ENCODE measurements at regions not wholly inside any gene's neighbourhood (a gene's known extent, or its start where the extent isn't known, plus 50 kb on each side); places are given as distances from the start of the nearest gene placed in this dataset.

DNA sequence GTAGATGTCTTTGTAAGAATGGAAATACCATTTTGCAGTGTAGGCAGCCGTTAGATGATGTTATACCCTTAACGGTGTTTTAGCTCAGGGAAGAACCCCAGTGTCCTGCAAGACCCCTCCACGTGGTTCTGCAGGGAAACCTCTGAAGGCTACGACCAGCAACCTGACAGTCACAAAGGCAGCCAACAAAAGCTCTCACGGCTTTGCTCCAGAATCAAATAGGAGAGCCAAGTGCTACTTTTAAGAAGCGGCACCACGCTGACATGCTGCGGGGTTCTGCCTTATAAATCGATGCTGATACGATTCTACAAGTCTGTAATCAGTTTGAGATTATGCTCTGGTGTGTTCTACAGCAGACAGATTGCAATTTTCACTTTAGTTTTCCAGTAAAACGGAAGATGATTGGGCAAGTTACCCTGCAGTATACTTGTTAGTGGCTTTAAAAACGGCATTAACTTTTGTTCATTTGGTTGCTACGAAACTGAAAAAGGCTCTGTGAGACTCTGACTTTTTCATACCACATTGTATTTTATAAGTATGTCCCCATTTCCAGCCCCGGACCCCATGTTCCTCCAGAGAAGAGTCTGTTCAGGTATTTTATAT, 312.9 kb downstream of the SAMD5 start:
- H3K27ac ChIP-seq (ENCODE audit: low read depth, low read length), result peak overlapping the region; percentile 1
- no peak overlapping the region for H3K4me3 ChIP-seq (ENCODE audit: low read length)
- H3K4me3 Mint-ChIP-seq, result no peak overlapping the region
- TF ChIP-seq, protein P1, sequence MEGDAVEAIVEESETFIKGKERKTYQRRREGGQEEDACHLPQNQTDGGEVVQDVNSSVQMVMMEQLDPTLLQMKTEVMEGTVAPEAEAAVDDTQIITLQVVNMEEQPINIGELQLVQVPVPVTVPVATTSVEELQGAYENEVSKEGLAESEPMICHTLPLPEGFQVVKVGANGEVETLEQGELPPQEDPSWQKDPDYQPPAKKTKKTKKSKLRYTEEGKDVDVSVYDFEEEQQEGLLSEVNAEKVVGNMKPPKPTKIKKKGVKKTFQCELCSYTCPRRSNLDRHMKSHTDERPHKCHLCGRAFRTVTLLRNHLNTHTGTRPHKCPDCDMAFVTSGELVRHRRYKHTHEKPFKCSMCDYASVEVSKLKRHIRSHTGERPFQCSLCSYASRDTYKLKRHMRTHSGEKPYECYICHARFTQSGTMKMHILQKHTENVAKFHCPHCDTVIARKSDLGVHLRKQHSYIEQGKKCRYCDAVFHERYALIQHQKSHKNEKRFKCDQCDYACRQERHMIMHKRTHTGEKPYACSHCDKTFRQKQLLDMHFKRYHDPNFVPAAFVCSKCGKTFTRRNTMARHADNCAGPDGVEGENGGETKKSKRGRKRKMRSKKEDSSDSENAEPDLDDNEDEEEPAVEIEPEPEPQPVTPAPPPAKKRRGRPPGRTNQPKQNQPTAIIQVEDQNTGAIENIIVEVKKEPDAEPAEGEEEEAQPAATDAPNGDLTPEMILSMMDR (conservative IDR thresholded peaks at IDR 0.05), result no peak
- no peaks in the 10 kb centered on the region for H3K27me3 Mint-ChIP-seq (ENCODE audit: insufficient read depth)
- no peaks in the 10 kb centered on the region for H3K4me1 Mint-ChIP-seq
- 76 to 83% methylated on average over 10 to 14 of the region's 14 CpGs for WGBS, 2 experiments (ENCODE audit: insufficient coverage in 1 of 2, insufficient read length in 1 of 2)
- no peaks in the 10 kb centered on the region for H3K36me3 ChIP-seq (ENCODE audit: control insufficient read depth, insufficient read depth, low read length)
- H3K9ac ChIP-seq (ENCODE audit: extremely low read depth, low read length, poor library complexity, severe bottlenecking), result no peak overlapping the region
- H3K9me3 Mint-ChIP-seq, result peaks cover 3% of the 10 kb centered on the region
- H3K27ac Mint-ChIP-seq, result no peak overlapping the region
- no peaks in the 10 kb centered on the region for H3K4me1 ChIP-seq (ENCODE audit: control insufficient read depth, insufficient read depth, low read length)
- no peaks in the 10 kb centered on the region for H3K27me3 ChIP-seq (ENCODE audit: control insufficient read depth, insufficient read depth, low read length, poor library complexity, severe bottlenecking)
- no peaks in the 10 kb centered on the region for H3K9me3 ChIP-seq (ENCODE audit: control insufficient read depth, low read length)
- no peaks in the 10 kb centered on the region for H3K36me3 Mint-ChIP-seq (ENCODE audit: low read depth)
- no peak for DNase-seq

GRCh38 chr6:147823936-147824335, 315.4 kb downstream of the SAMD5 start:
- Histone ChIP-seq H3K27me3 (ENCODE audit: control insufficient read depth, insufficient read depth, low read length, poor library complexity, severe bottlenecking) (no peaks in the 10 kb centered on the region), H3K9ac (ENCODE audit: extremely low read depth, low read length, poor library complexity, severe bottlenecking) (no peak overlapping the region), H3K4me1 (ENCODE audit: control insufficient read depth, insufficient read depth, low read length) (no peaks in the 10 kb centered on the region), H3K27ac (ENCODE audit: low read depth, low read length) (no peak overlapping the region), H3K36me3 (ENCODE audit: control insufficient read depth, insufficient read depth, low read length) (no peaks in the 10 kb centered on the region), H3K4me3 (ENCODE audit: low read length) (no peak overlapping the region), H3K9me3 (ENCODE audit: control insufficient read depth, low read length) (no peaks in the 10 kb centered on the region)
- H3K4me1 Mint-ChIP-seq, result no peaks in the 10 kb centered on the region
- 80 to 100% methylated on average over 2 of the region's 2 CpGs for WGBS, 2 experiments (ENCODE audit: insufficient coverage in 1 of 2, insufficient read length in 1 of 2)
- TF ChIP-seq, protein P1 (conservative IDR thresholded peaks at IDR 0.05), result no peak
- H3K9me3 Mint-ChIP-seq, result peaks cover 3% of the 10 kb centered on the region
- H3K36me3 Mint-ChIP-seq (ENCODE audit: low read depth), result no peaks in the 10 kb centered on the region
- no peaks in the 10 kb centered on the region for H3K27me3 Mint-ChIP-seq (ENCODE audit: insufficient read depth)
- no peak overlapping the region for H3K4me3 Mint-ChIP-seq
- no peak overlapping the region for H3K27ac Mint-ChIP-seq
- DNase-seq, result no peak

- Mint-ChIP-seq H3K27me3 (ENCODE audit: insufficient read depth) (no peaks in the 10 kb centered on the region), H3K27ac (no peak overlapping the region), H3K4me1 (no peaks in the 10 kb centered on the region), H3K4me3 (no peak overlapping the region), H3K9me3 (no peaks in the 10 kb centered on the region), H3K36me3 (ENCODE audit: low read depth) (no peaks in the 10 kb centered on the region)
- H3K27me3 ChIP-seq (ENCODE audit: control insufficient read depth, insufficient read depth, low read length, poor library complexity, severe bottlenecking), result no peaks in the 10 kb centered on the region
- DNase-seq, result no peak
- no peak overlapping the region for H3K9ac ChIP-seq (ENCODE audit: extremely low read depth, low read length, poor library complexity, severe bottlenecking)
- no peak overlapping the region for H3K27ac ChIP-seq (ENCODE audit: low read depth, low read length)
- H3K4me3 ChIP-seq (ENCODE audit: low read length), result no peak overlapping the region
- no peaks in the 10 kb centered on the region for H3K9me3 ChIP-seq (ENCODE audit: control insufficient read depth, low read length)
- TF ChIP-seq, protein P1 (conservative IDR thresholded peaks at IDR 0.05), result no peak
- WGBS, 2 experiments (ENCODE audit: insufficient coverage in 1 of 2, insufficient read length in 1 of 2), result 91% methylated on average over 1 of the region's 2 CpGs; no CpG with 5 or more reads in 1 of the 2 experiments
- H3K4me1 ChIP-seq (ENCODE audit: control insufficient read depth, insufficient read depth, low read length), result no peaks in the 10 kb centered on the region
- no peaks in the 10 kb centered on the region for H3K36me3 ChIP-seq (ENCODE audit: control insufficient read depth, insufficient read depth, low read length)
Observed at GRCh38 chr6:147825848-147826247, 317.4 kb downstream of the SAMD5 start.

All from endodermal cell (in vitro differentiated cells).